B cell (primary cell): ENCODE measurements at regions not wholly inside any gene's neighbourhood (a gene's known extent, or its start where the extent isn't known, plus 50 kb on each side); places are given as distances from the start of the nearest gene placed in this dataset.

Experiments
- ATAC-seq: fragments of 200-7000 bp; cut with Tn5 transposase; one replicate; pipeline ENCODE4 v1.10.0; 2021; ENCODE audit warnings: low read depth, mild to moderate bottlenecking, moderate number of reproducible peaks, moderate library complexity
- CTCF ChIA-PET: fragments of 350-600 bp; sonication (Branson Sonifier 250); formaldehyde crosslinking; loops from one replicate; lab custom pipeline; 2021; ENCODE audit warnings: antibody characterized with exemption, inconsistent platforms; lab: Charles Lee
- POLR2A ChIA-PET: fragments of 350-600 bp; sonication (Branson Sonifier 250); formaldehyde crosslinking; loops from one replicate; lab custom pipeline; 2021; ENCODE audit warnings: antibody characterized with exemption; lab: Charles Lee
- DNase-seq: peaks from one replicate; pipeline ENCODE4 v3.0.0; 2013
- H2AFZ ChIP-seq: 2 replicates; pipeline ENCODE4 v1.6.1; 2012; ENCODE audit warnings: mild to moderate bottlenecking, low read depth, low read length; ENCODE audit not compliant: insufficient read depth, poor library complexity, severe bottlenecking
- H3K27ac ChIP-seq, 2 donors: 1 replicate in 1 of 2; 2 replicates in 1 of 2; pipeline ENCODE4 v1.5.1; 2012 to 2013; ENCODE audit warnings: low read length in 2 of 2, mild to moderate bottlenecking in 2 of 2, moderate library complexity in 1 of 2
- H3K27me3 ChIP-seq, 4 experiments: fragments of 200-600 bp in 1 of 4; sonication (generic) in 1 of 4; replicated peaks in 1 of 4; 1 replicate in 2 of 4; 2 replicates in 2 of 4; pipeline versions ENCODE4 v1.6.1 to v1.7.0; 2013 to 2016; ENCODE audit warnings: low read length in 3 of 4, mild to moderate bottlenecking in 2 of 4, mixed read lengths in 1 of 4, moderate library complexity in 1 of 4; ENCODE audit not compliant: insufficient read depth in 4 of 4, control insufficient read depth in 3 of 4; ENCODE audit errors: control extremely low read depth in 1 of 4
- H3K36me3 ChIP-seq, 2 experiments: replicated peaks in 1 of 2; 1 replicate in 1 of 2; 2 replicates in 1 of 2; pipeline versions ENCODE4 v1.6.1 to v1.7.1; 2013; ENCODE audit warnings: low read length in 1 of 2; ENCODE audit not compliant: insufficient read depth in 2 of 2, control insufficient read depth in 1 of 2; ENCODE audit errors: control extremely low read depth in 1 of 2, extremely low read depth in 1 of 2
- H3K4me1 ChIP-seq, 2 donors: fragments of 200-600 bp in 1 of 2; sonication (generic) in 1 of 2; 1 replicate in 1 of 2; 2 replicates in 1 of 2; pipeline versions ENCODE4 v1.5.1 to v1.6.1; 2013 to 2017; ENCODE audit warnings: low read length in 2 of 2; ENCODE audit not compliant: control insufficient read depth in 2 of 2, insufficient read depth in 2 of 2
- H3K4me2 ChIP-seq: replicated peaks from 2 replicates; pipeline ENCODE3; 2012; ENCODE audit warnings: mild to moderate bottlenecking, low read depth, low read length; ENCODE audit not compliant: poor library complexity, severe bottlenecking
- H3K4me3 ChIP-seq, 5 experiments: fragments of 200-600 bp in 1 of 5; sonication (generic) in 1 of 5; 1 replicate in 3 of 5; 2 replicates in 2 of 5; pipeline versions ENCODE4 v1.5.1 to v1.7.0; 2011 to 2016; ENCODE audit warnings: low read length in 4 of 5, mild to moderate bottlenecking in 4 of 5, low read depth in 2 of 5, control low read depth in 1 of 5, moderate library complexity in 1 of 5; ENCODE audit not compliant: insufficient read depth in 1 of 5; ENCODE audit errors: control extremely low read depth in 1 of 5, extremely low read depth in 1 of 5
- H3K79me2 ChIP-seq: fragments of 200-600 bp; sonication (generic); one replicate; pipeline ENCODE4 v1.6.0; 2016; ENCODE audit warnings: low read length; ENCODE audit not compliant: control insufficient read depth, insufficient read depth
- H3K9ac ChIP-seq: fragments of 200-600 bp; sonication (generic); 2 replicates; pipeline ENCODE4 v1.6.1; 2017; ENCODE audit warnings: mild to moderate bottlenecking, low read length, moderate library complexity
- H3K9me3 ChIP-seq, 3 donors: one replicate each; pipeline versions ENCODE4 v1.6.1 to v1.7.1; 2013; ENCODE audit warnings: low read length in 2 of 3; ENCODE audit not compliant: control insufficient read depth in 2 of 3, insufficient read depth in 1 of 3; ENCODE audit errors: control extremely low read depth in 1 of 3
- H4K20me1 ChIP-seq: 2 replicates; pipeline ENCODE4 v1.6.0; 2012; ENCODE audit warnings: mild to moderate bottlenecking, low read length; ENCODE audit not compliant: insufficient read depth, control insufficient read depth, poor library complexity, severe bottlenecking
- H3K27ac Mint-ChIP-seq: one replicate; pipeline ENCODE4 v1.8.0; 2021; ENCODE audit warnings: mixed read lengths
- H3K27me3 Mint-ChIP-seq: one replicate; pipeline ENCODE4 v1.8.0; 2021; ENCODE audit warnings: mixed read lengths
- H3K4me1 Mint-ChIP-seq: one replicate; pipeline ENCODE4 v1.8.0; 2021; ENCODE audit warnings: mixed read lengths
- H3K4me3 Mint-ChIP-seq: one replicate; pipeline ENCODE4 v1.8.0; 2021; ENCODE audit warnings: mixed read lengths
- H3K9me3 Mint-ChIP-seq: one replicate; pipeline ENCODE4 v1.8.0; 2022; ENCODE audit warnings: mixed read lengths; ENCODE audit not compliant: insufficient read depth
- EZH2 ChIP-seq: IDR thresholded peaks from 2 replicates; pipeline ENCODE4 v1.6.1; 2012; ENCODE audit warnings: borderline replicate concordance, low read depth, mild to moderate bottlenecking, moderate library complexity, low read length; ENCODE audit not compliant: insufficient read depth, poor library complexity, severe bottlenecking
- WGBS: methylation state at CpG from one replicate; pipeline ENCODE4 v1.1.5; 2013; ENCODE audit warnings: missing lambda C conversion rate; ENCODE audit not compliant: insufficient coverage; 5-methylcytosine and 5-hydroxymethylcytosine counted together
- intact Hi-C: fragments of 100-400 bp; cut with micrococcal nuclease; formaldehyde crosslinking; loops from one replicate; pipeline ENCODE4 v1.10.0; 2022
- TF ChIP-seq, protein P1 (sequence below): fragments of 200-600 bp; IDR thresholded peaks from one replicate; pipeline ENCODE4 v1.8.0; 2022; ENCODE audit warnings: antibody characterized with exemption, mild to moderate bottlenecking

DNA sequence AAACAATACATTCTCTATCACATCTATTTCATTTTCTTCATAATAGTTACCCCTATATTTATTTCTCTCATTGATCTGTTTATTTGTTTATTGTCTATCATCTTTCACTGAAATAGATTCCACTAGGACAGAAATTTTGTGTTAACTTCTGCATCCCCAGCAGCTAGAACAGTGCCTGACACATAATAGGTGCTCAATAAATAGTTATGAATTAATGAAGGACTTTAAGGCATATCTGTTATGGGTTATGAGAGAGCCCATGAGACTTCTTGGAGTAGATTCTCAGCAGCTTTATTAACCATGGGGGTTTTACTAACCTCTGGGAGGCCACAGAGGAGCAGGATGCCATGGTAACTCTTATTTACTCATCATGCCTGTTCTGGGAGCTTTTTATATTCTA, 144.6 kb downstream of the CDC42EP3 start:
- no peak for ATAC-seq
- no peak overlapping the region for H3K4me3 ChIP-seq
- H3K36me3 ChIP-seq, result no peaks in the 10 kb centered on the region
- POLR2A ChIA-PET, result interaction anchor here (0.6 kb wide), 2 partner anchors 119 to 125 kb away, joined by 5 to 11 read pairs; no protein-coding TSS in a partner anchor
- intact Hi-C loops, result no loop called here
- DNase-seq, result no peak
- TF ChIP-seq EZH2, result no peak
- TF ChIP-seq, protein P1, sequence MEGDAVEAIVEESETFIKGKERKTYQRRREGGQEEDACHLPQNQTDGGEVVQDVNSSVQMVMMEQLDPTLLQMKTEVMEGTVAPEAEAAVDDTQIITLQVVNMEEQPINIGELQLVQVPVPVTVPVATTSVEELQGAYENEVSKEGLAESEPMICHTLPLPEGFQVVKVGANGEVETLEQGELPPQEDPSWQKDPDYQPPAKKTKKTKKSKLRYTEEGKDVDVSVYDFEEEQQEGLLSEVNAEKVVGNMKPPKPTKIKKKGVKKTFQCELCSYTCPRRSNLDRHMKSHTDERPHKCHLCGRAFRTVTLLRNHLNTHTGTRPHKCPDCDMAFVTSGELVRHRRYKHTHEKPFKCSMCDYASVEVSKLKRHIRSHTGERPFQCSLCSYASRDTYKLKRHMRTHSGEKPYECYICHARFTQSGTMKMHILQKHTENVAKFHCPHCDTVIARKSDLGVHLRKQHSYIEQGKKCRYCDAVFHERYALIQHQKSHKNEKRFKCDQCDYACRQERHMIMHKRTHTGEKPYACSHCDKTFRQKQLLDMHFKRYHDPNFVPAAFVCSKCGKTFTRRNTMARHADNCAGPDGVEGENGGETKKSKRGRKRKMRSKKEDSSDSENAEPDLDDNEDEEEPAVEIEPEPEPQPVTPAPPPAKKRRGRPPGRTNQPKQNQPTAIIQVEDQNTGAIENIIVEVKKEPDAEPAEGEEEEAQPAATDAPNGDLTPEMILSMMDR, result no peak
- no peak overlapping the region for H3K27ac ChIP-seq
- no peaks in the 10 kb centered on the region for H3K79me2 ChIP-seq
- Mint-ChIP-seq H3K4me3 (no peak overlapping the region), H3K4me1 (peaks cover 12% of the 10 kb centered on the region), H3K27ac (no peak overlapping the region), H3K27me3 (no peaks in the 10 kb centered on the region), H3K9me3 (no peaks in the 10 kb centered on the region)
- H3K4me1 ChIP-seq, result peaks cover 11% of the 10 kb centered on the region in 2 donors
- H3K9ac ChIP-seq, result no peak overlapping the region
- no peaks in the 10 kb centered on the region for H3K9me3 ChIP-seq
- no peak overlapping the region for H3K4me2 ChIP-seq
- no peaks in the 10 kb centered on the region for H4K20me1 ChIP-seq
- no peaks in the 10 kb centered on the region for H3K27me3 ChIP-seq
- H2AFZ ChIP-seq, result no peak overlapping the region
- CTCF ChIA-PET, result interaction anchor here (0.6 to 0.7 kb wide), 3 partner anchors 127 to 910 kb away, joined by 3 to 4 read pairs (median 3); no protein-coding TSS in a partner anchor

- ATAC-seq, result peak; percentile 76
- H3K27ac Mint-ChIP-seq, result peak overlapping the region; percentile 39
- DNase-seq, result peak; percentile 66
- ChIA-PET CTCF (interaction anchor here (0.7 kb wide), 2 partner anchors 126 to 133 kb away, joined by 3 to 4 read pairs; no protein-coding TSS in a partner anchor), POLR2A (interaction anchor here (0.6 kb wide), 2 partner anchors 118 to 125 kb away, joined by 5 to 11 read pairs; no protein-coding TSS in a partner anchor)
- no CpG with 5 or more reads among the region's 5 CpGs for WGBS
- no peak overlapping the region for H3K4me2 ChIP-seq
- H4K20me1 ChIP-seq, result no peaks in the 10 kb centered on the region
- H3K27me3 Mint-ChIP-seq, result no peaks in the 10 kb centered on the region
- no peak overlapping the region for H3K4me3 ChIP-seq
- H3K4me3 Mint-ChIP-seq, result peak overlapping the region; percentile 1
- no peak overlapping the region for H2AFZ ChIP-seq
- H3K36me3 ChIP-seq, result no peaks in the 10 kb centered on the region
- H3K4me1 ChIP-seq, result peaks cover 11% of the 10 kb centered on the region in 2 donors
- peak overlapping the region in 1 of 2 donors; percentile 39 for H3K27ac ChIP-seq
- no peaks in the 10 kb centered on the region for H3K9me3 Mint-ChIP-seq
- peaks cover 12% of the 10 kb centered on the region for H3K4me1 Mint-ChIP-seq
- no peaks in the 10 kb centered on the region for H3K27me3 ChIP-seq
- TF ChIP-seq, protein P1, result no peak
- no peak for TF ChIP-seq EZH2
- no peaks in the 10 kb centered on the region for H3K9me3 ChIP-seq
- no peak overlapping the region for H3K9ac ChIP-seq
- H3K79me2 ChIP-seq, result no peaks in the 10 kb centered on the region
- intact Hi-C loops, result no loop called here
Measured at GRCh38 chr2:37527361-37527760, 144.1 kb downstream of the CDC42EP3 start.
